GM21360 (cell line): ENCODE measurements at regions not wholly inside any gene's neighbourhood (a gene's known extent, or its start where the extent isn't known, plus 50 kb on each side); places are given as distances from the start of the nearest gene placed in this dataset.

Experiments used
- ATAC-seq: cut with Tn5 transposase; IDR thresholded peaks from one replicate; pipeline ENCODE4 v1.9.1; 2021; ENCODE audit warnings: mild to moderate bottlenecking, moderate library complexity; ENCODE audit not compliant: unreplicated experiment

DNA sequence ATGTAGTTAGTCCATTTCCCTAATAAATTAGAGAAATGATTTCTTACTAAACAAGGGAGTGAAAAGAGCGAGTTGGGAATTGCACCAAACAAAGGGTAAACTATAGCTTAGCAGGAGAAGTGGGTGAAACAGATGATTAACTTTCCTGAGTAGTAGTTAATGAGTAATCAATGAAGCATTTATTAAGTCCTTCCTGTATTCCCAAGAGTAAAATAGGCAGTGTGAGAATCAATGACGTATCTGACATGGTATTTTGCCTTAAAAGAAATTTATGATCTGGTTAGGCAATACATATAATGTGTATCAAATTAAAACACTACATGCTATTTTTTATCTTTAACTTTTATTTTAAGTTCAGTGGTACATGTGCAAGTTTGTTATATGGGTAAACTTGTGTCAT, 142.8 kb downstream of the KLF5 start:
- no peak for ATAC-seq

DNA sequence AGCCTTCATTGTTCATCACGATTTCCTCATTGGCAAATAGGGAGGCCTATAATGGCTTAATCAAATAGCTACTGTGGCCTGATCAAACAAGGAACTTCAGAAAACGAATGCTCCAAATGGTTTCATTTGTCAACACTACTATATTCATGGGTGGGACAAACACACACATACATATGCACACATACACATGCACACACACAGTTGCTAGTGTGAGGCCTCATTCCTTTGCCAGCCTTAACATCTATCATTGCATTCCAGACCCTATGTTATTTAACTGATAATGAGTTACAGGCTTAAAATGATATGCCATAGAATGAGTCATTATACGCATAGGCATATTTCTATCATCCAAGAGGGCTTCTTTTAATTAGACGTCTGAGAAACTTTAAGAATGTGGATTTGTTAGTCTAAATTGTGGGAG, 140.2 kb downstream of the KLF5 start:
- no peak for ATAC-seq

DNA sequence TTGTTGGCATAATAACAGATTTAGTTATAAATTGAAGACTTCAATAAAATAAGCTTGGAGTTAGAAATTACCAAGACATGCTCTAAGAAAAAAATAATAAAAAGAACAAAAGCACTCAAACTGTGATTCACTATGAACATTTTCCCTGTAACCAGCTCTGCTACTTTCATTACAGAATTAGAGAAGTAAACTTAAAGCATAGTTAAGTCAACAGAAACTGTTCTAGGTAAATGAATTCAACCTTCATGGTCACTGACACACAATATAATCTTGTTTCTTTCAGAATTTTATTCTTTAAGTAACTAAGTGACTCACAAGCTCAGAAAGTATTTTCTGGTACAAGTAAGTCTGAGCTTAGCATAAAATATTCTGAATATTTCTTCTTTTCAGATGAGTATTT, 136.3 kb downstream of the KLF5 start:
- no peak for ATAC-seq

DNA sequence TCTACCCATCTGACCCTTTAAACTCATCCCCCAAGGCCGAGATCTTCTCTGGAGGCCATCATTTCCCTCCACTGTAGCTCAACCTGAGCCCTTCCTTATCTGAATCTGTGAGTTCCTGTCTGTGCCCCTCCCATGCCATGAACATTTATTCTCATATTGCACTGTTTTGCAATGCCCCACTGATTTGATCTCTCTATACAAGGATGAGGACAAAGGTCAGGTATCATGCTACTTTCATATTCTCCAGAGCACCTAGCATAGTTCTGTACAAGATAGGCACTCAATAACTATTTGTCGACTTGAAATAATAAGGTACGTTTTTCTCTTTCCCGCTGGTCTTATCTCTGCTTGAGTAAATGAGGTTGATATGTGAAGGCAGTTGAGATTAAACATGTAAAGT, 135.5 kb downstream of the KLF5 start:
- ATAC-seq, result no peak

DNA sequence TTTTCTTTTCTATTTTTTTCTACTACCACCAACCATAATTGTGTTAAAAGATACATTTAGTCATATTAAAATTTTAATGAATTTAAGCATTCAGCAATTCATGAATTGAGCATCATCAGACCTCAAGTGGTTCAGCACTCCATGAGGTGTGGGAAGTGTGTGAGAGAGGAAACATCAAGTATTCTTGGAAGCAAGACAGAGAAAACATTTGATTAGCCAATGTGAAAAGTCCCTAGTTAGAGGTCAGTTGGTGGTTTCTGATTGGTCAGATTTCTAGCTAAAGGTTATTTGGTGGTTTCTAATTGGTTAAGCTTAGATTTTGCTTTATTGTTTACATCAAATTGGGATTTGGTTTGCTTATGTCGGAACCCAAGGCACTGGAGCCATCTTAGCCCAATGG, 134.7 kb downstream of the KLF5 start:
- ATAC-seq, result no peak

DNA sequence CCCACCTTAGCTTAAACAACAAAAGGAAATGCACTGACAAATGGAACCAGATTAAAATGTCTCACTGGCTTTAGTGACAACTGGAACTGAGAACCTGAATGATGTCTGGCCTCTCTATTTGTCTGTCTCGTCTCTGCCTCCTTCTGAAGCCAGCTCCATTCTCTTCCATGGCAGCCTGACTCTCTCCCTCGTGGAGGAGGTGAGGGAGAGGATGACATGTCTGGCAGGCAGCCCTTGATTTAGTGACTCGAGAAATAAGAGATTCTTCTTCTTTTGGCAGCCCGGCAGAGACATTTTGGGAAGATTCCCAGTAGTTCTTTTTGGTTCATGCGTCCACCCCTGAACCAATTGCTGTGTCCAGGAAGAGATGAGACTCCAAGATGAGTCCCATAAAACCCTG, 131.7 kb downstream of the KLF5 start:
- no peak for ATAC-seq

DNA sequence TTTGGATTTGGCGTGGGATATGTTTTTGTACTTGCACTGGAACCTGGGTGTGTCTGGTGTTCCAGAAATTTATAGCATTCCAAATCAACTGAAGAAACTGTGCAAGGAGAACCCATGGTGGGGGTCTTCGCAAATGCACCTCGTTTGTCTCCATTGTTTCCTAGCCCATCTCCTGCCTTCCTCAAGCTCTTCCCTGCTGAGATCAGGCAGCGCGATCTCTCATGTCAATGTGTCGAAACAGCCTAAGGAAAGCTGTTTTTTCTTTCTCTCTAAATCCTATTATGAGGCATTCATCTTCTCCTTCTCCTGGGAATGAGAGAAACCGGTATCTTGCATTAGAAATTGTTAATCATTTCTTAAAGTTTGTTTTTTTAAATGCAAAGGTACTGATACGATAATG, 131.0 kb downstream of the KLF5 start:
- no peak for ATAC-seq

DNA sequence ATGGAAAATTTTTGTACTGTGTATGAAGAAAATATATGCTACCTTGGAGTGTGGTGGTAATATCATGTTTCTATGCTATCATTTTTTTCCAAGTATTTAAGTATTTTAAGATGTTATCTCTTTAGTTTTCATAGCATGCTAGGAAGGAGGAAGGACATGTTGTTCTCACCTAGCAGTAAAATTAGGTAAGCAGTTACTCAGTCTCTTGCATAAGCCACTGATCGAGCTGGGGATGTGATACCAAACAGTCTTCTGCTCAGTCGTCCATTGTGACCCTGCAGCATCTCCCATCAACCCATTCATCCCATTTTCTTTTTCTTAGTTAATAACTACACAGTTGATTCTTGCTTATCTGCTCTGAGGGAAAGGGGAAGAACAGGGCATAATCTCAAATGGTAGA, 130.6 kb downstream of the KLF5 start:
- no peak for ATAC-seq

DNA sequence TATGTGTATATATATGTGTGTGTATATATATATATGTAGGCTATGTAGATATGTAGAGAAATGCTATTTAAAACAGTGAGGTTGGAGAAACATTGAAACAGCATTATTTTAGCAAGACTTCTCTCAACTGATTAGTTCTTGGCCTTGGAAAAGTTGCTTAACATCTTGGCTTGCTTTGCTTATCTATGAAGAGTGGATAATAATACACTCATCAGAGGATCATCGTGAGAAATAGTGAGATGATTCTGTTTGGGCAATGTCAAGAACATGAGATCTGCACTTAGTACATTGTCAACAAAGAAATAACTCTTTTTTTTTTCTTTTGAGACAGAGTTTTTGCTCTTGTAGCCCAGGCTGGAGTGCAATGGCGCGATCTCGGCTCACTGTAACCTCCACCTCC, 128.3 kb downstream of the KLF5 start:
- no peak for ATAC-seq

DNA sequence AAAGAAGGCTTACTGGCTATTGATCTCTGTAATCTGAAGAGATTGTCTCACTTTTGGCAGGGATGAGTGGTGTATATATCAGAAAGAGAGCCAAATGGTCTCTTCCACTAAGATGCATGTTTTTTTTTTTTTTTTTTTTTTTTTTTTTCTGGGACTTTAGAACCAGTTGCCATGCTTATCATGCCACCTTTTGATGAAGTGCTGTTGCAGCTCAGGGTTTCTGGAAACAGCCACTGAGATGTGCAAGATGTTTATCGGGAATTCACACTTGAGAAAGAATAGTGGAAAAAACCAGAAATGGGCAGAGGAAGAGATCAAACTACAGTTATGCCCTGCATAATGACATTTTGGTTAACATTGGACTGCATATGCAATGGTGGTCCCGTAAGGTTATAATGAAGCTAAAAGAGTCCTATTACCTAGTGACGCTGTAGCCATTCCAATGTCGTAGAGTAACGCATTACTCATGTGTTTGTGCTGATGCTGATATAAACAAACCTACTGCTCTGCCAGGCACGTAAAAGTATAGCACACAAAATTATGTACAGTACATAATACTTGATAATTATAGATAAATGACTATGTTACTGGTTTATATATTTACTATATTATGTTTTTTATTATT, 121.0 kb downstream of the KLF5 start:
- ATAC-seq, result no peak

DNA sequence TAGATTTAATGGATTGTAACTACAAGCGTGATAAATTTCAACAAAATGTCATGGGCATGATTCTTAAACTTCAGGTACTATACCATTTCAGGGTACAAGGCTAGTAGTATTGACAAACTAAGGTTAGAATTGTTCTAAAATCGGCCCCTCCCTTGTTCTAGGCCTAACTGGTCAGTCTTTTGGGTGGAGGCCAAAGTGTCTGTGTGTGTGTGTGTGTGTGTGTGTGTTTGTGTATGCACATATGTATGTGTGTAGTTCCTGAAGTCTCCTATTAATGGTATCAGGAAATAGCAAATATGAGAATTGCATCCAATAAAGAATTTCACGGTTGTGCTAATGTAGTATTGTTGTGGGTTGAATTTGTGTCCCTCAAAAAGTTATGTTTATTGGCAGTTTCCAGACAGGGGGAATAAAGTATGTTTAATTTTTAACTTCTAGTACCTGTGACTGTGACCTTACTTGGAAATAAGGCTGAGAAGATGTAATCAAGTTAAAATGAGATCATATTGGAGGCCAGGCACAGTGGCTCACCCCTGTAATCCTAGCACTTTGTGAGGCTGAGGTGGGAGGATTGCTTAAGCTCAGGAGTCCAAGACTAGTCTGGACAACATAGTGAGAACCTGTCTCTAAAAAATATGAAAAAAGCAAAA, 119.2 kb downstream of the KLF5 start:
- ATAC-seq, result no peak

DNA sequence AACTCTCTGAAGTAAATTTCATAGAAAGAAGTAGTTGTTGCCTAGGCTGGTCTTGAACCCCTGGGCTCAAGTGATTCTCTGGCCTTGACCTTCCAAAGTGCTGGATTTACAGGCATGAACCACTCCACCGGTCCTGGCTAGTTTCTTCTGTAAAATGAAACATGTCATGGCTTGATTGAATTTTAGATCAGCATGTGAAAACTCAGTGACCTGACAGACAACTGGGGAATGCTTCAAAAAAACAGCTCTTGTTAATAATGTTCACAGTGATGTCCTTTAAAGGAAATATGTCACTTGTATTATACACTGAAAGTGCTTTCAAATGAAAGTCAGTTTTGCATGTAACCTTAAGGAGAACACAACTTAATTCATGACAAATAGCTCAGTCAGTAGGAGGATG, 118.2 kb downstream of the KLF5 start:
- ATAC-seq, result no peak

DNA sequence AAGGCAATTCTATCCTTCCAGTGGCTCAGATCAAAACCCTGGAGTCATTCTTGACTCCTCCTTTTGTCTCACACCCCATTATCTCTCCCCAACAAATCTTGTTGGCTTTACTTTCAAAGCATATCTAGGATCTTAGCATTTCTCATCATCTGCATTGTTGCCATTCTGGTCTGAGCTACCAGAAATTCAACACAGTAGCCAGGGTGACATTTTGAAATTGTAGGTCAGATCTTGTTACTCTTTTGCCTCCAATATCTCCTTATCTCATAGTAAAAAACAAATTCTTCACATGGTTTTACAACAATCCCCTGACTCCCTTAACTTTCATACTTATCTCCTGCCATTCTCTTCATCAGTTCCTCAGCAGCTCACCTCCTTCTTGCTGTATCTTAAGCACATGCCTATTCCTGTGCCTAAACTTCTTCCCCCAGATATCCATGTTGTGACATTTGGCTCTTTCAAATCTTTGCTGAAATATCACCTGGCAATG, 115.8 kb downstream of the KLF5 start:
- no peak for ATAC-seq

DNA sequence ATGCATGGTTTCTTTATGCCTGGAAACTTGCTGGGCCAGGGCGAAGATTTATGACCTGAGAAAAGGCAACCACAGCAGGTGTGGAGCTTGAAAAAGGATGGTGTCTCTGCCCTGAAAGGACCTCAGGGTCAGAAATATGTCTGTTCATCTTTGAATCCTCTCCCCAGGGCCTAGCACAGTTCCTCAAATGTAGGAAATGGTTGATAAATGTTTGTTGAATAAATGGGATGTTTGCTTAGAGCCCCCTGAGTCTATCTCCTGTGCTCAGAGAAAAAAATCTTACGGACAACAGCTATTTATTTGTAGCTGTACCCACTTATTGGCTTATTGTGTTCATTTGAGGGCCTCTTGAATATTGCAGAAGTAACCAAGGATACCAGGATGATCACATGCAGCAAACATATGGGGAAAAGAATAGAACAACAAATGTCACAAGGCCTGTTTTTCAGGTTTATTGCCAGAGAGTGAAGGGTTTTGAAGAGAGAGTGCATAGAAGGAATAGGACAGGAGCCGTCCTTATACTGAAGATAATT, 114.5 kb downstream of the KLF5 start:
- ATAC-seq, result no peak

DNA sequence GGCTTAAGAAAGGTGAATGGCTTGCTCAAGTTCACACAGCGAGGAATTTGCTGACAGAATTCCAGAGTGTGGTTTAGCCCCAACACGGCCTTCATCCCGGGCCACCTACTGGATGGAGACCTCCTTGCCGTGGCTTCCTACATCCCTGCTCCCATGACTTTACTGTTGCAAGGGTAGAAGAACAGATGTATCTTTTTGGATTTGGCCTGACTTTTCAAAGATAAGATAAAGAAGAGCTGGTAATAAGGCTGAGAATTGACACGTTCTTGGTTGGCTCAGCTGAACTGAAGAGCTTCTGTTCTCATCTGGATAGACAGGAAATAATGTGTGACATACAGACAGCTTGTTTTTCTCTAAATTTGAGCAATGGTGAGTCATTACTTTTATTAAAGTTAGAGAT, 113.1 kb downstream of the KLF5 start:
- ATAC-seq, result no peak

DNA sequence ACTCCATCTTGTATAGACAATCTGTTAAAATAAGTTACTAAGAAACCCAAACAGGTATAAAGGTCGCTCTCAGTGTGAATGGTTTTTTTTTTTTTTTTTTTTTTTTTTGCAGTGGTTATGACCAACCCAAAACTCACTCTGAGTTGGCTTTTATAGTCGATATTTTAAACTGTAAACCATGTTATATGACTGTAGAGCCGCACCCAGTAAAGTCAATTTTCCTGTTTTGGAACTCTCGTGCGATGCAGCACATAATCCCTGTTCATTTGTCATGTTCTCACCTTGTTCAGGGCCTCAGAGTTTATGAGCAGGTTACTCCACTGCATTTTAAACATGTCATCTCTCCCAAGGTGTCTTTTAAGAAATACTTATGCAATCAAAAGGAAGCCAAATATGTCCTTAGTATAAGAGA, 112.5 kb downstream of the KLF5 start:
- ATAC-seq, result no peak

DNA sequence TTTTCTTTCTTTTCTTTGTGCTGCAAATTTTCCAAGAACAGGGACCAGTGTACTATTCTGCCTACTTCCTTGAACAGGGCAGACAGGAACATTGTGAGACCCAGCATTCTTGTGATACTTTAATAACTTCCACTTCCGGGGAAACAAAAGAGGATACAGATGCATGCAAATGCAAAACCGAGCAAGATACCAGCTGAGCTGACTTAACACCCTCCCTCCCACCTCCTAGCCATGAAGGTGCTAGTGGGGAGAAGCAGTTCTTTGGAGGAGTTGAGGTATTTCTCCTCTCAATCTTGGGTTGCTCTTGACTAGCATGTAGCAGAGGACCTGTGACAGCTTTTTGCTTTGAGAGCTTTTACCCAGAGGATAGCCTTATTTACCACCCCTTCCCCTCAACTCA, 111.2 kb downstream of the KLF5 start:
- no peak for ATAC-seq

DNA sequence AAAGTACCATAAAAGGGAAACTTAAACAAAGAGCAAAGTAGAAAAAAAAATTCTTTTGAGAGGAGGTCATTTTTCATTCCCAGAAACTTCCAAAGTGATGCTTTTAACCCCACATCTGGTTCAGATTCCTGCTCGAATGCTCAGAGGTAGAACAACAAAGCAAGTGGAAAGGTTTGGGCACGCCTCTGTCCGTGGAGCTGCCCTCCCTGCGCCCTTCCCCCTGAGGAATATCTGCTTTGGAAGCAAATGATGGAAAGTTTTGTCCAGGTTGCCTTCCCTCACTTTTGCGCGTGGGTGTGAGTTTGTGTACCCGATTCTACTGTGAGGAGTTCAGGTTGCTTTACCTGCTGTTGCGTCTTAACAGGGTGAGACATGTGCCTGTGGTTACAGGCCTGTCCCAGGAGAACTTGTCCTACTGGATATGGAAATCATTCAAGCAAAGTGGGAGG, 110.2 kb downstream of the KLF5 start:
- no peak for ATAC-seq

DNA sequence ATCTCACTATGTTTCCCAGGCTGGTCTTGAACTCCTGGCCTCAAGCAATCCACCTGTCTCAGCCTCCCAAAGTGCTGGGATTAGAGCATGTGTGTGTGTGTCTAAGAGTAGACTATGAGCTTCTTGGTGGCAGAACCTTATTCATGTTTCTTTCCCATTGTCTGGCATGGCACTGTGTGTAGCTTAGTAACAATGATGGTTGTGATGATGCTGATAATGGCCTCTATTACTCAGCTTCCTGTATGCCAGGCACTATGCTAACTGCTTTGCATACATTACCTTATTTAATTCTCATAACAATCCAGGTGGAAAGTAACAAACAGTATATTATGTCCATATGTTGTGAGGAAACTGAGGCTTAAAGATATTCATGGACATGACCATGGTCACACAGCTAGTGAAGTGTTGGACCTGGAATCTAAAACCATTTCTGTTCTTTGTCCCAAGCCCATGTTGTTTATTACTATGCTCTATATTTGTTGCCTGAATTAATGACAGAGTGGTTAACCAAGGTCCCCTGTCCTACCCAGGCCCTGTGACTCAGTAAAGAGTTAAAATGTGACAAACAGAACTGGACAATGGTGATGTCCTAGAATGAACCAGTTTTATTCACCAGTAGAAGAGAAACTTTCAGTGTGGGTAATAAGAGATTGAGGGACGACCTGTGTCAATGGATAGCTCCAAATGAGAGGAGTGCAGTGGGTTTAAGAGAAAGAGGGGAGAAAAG, 109.6 kb downstream of the KLF5 start:
- ATAC-seq, result no peak

DNA sequence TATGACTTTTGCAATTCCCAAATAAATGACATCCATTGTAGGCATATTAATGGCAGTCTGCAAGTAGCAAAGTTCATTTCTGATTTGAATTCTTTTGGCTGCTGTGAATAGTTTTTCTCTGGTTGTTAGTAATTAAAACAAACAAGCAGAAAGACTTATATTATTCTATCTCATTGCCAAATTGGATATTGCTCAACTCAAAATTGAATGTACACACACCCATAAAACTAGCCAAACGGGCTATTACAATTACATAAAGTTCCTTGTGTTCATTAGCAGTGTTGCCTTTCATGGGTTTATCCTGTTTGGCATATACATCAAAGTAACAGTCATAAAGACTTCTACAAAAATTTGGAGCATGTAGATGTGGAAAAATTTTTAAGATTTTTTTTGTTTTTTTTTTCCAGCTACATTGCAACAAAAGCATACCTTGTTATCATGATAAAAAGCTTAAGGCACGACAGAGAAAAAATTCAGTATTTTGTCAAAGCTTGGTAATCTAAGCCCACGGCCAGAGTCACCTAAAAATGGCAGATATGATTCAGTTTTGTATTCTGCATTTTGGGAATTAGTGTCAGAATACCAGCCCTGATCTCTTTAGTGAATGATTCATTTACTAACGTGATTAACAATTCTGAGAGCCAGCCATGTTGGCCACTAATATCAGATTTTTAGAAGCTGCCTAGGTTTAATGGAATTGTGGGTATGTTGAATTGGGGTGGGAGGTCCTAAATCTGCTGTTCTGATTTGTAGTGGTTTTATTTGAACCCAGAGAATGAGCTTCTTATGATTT, 108.4 kb downstream of the KLF5 start:
- no peak for ATAC-seq

DNA sequence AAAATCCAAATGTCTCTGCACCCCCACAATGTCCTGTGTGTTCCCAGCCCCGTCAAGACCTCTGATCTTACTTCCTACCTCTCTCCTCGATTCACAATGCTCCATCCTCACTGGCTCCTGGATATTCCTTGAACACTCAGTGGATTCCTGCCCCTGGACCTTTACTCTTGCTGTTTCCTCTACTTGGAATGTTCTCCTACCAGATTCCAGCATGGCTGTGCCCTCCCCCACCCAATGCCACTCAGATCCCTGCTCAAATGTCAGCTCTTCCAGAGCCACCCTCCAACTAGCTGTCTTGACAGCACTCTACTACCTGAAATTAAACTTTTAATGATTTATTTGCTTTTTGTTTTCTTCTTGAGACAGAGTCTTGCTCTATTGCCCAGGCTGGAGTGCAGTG, 107.4 kb downstream of the KLF5 start:
- no peak for ATAC-seq
